IPS-20b (cell line): ENCODE measurements at regions not wholly inside any gene's neighbourhood (a gene's known extent, or its start where the extent isn't known, plus 50 kb on each side); places are given as distances from the start of the nearest gene placed in this dataset.

Experiments used
- H3K27ac ChIP-seq: one replicate; pipeline ENCODE4 v1.5.1; 2013; ENCODE audit warnings: low read length
- H3K27me3 ChIP-seq: 2 replicates; pipeline ENCODE4 v1.6.1; 2013; ENCODE audit warnings: mild to moderate bottlenecking, low read length, inconsistent platforms; ENCODE audit not compliant: insufficient read depth
- H3K36me3 ChIP-seq: 2 replicates; pipeline ENCODE4 v1.6.1; 2013; ENCODE audit warnings: low read depth, mild to moderate bottlenecking, inconsistent platforms, low read length, moderate library complexity; ENCODE audit not compliant: insufficient read depth
- H3K4me1 ChIP-seq: 2 replicates; pipeline ENCODE4 v1.6.1; 2013; ENCODE audit warnings: mild to moderate bottlenecking, control low read depth, inconsistent platforms, low read length, moderate library complexity; ENCODE audit not compliant: insufficient read depth
- H3K4me3 ChIP-seq: 2 replicates; pipeline ENCODE4 v1.5.1; 2013; ENCODE audit warnings: mild to moderate bottlenecking, low read length, inconsistent platforms
- H3K9ac ChIP-seq: 2 replicates; pipeline ENCODE4 v1.6.1; 2013; ENCODE audit warnings: low read depth, mild to moderate bottlenecking, inconsistent platforms, low read length, moderate library complexity
- H3K9me3 ChIP-seq: 2 replicates; pipeline ENCODE4 v1.6.1; 2013; ENCODE audit warnings: mild to moderate bottlenecking, low read depth, low read length, inconsistent platforms; ENCODE audit not compliant: insufficient read depth

GRCh38 chr10:2929480-2930258 is 137.7 kb upstream of the PFKP start:
- no peak overlapping the region for H3K27ac ChIP-seq
- no peaks in the 10 kb centered on the region for H3K36me3 ChIP-seq
- peak overlapping the region; percentile 19; the same call in 1 of the 2 replicates for H3K9ac ChIP-seq
- H3K27me3 ChIP-seq = no peaks in the 10 kb centered on the region
- no peaks in the 10 kb centered on the region for H3K9me3 ChIP-seq
- H3K4me3 ChIP-seq = no peak overlapping the region
- H3K4me1 ChIP-seq = peaks cover 21% of the 10 kb centered on the region

- H3K27ac ChIP-seq = no peak overlapping the region
- no peaks in the 10 kb centered on the region for H3K27me3 ChIP-seq
- H3K9me3 ChIP-seq = no peaks in the 10 kb centered on the region
- peaks cover 16% of the 10 kb centered on the region for H3K4me1 ChIP-seq
- H3K4me3 ChIP-seq = no peak overlapping the region
- no peaks in the 10 kb centered on the region for H3K36me3 ChIP-seq
- H3K9ac ChIP-seq = no peak overlapping the region
These were observed 139.1 kb upstream of the PFKP start for GRCh38 chr10:2927958-2928840.

GRCh38 chr10:2926918-2927660 is 140.3 kb upstream of the PFKP start:
- no peak overlapping the region for H3K27ac ChIP-seq
- peaks cover 16% of the 10 kb centered on the region for H3K4me1 ChIP-seq
- no peaks in the 10 kb centered on the region for H3K36me3 ChIP-seq
- H3K9ac ChIP-seq = no peak overlapping the region
- H3K9me3 ChIP-seq = no peaks in the 10 kb centered on the region
- H3K4me3 ChIP-seq = no peak overlapping the region
- no peaks in the 10 kb centered on the region for H3K27me3 ChIP-seq

GRCh38 chr10:2925631-2926030 is 141.7 kb upstream of the PFKP start:
- H3K4me1 ChIP-seq = peaks cover 16% of the 10 kb centered on the region
- H3K9me3 ChIP-seq = no peaks in the 10 kb centered on the region
- H3K27ac ChIP-seq = no peak overlapping the region
- no peak overlapping the region for H3K9ac ChIP-seq
- no peaks in the 10 kb centered on the region for H3K36me3 ChIP-seq
- no peak overlapping the region for H3K4me3 ChIP-seq
- H3K27me3 ChIP-seq = no peaks in the 10 kb centered on the region

GRCh38 chr10:2924431-2924830 is 142.9 kb upstream of the PFKP start:
- Histone ChIP-seq H3K36me3 (no peaks in the 10 kb centered on the region), H3K4me3 (no peak overlapping the region), H3K9ac (no peak overlapping the region), H3K9me3 (no peaks in the 10 kb centered on the region), H3K4me1 (peaks cover 11% of the 10 kb centered on the region), H3K27ac (no peak overlapping the region), H3K27me3 (no peaks in the 10 kb centered on the region)

GRCh38 chr10:2921956-2922680 is 145.2 kb upstream of the PFKP start:
- no peak overlapping the region for H3K27ac ChIP-seq
- no peak overlapping the region for H3K9ac ChIP-seq
- H3K27me3 ChIP-seq = no peaks in the 10 kb centered on the region
- peaks cover 8% of the 10 kb centered on the region; the same call in 1 of the 2 replicates for H3K4me1 ChIP-seq
- H3K4me3 ChIP-seq = no peak overlapping the region
- H3K36me3 ChIP-seq = no peaks in the 10 kb centered on the region
- H3K9me3 ChIP-seq = no peaks in the 10 kb centered on the region

GRCh38 chr10:2920637-2921036 is 146.7 kb upstream of the PFKP start:
- H3K4me1 ChIP-seq = peaks cover 8% of the 10 kb centered on the region; the same call in 1 of the 2 replicates
- H3K36me3 ChIP-seq = no peaks in the 10 kb centered on the region
- no peaks in the 10 kb centered on the region for H3K9me3 ChIP-seq
- H3K27me3 ChIP-seq = no peaks in the 10 kb centered on the region
- H3K9ac ChIP-seq = no peak overlapping the region
- no peak overlapping the region for H3K4me3 ChIP-seq
- no peak overlapping the region for H3K27ac ChIP-seq

GRCh38 chr10:2920168-2920567 is 147.2 kb upstream of the PFKP start:
- no peaks in the 10 kb centered on the region for H3K27me3 ChIP-seq
- no peak overlapping the region for H3K9ac ChIP-seq
- H3K4me3 ChIP-seq = no peak overlapping the region
- no peaks in the 10 kb centered on the region for H3K36me3 ChIP-seq
- H3K9me3 ChIP-seq = no peaks in the 10 kb centered on the region
- no peak overlapping the region for H3K27ac ChIP-seq
- peaks cover 8% of the 10 kb centered on the region; the same call in 1 of the 2 replicates for H3K4me1 ChIP-seq

GRCh38 chr10:2919016-2919415 is 148.3 kb upstream of the PFKP start:
- peaks cover 8% of the 10 kb centered on the region; the same call in 1 of the 2 replicates for H3K4me1 ChIP-seq
- H3K27ac ChIP-seq = no peak overlapping the region
- H3K36me3 ChIP-seq = no peaks in the 10 kb centered on the region
- H3K9ac ChIP-seq = no peak overlapping the region
- H3K9me3 ChIP-seq = no peaks in the 10 kb centered on the region
- no peak overlapping the region for H3K4me3 ChIP-seq
- H3K27me3 ChIP-seq = no peaks in the 10 kb centered on the region

GRCh38 chr10:2918489-2918888 is 148.9 kb upstream of the PFKP start:
- H3K9me3 ChIP-seq = no peaks in the 10 kb centered on the region
- no peaks in the 10 kb centered on the region for H3K27me3 ChIP-seq
- H3K4me3 ChIP-seq = no peak overlapping the region
- H3K4me1 ChIP-seq = peaks cover 8% of the 10 kb centered on the region; the same call in 1 of the 2 replicates
- no peak overlapping the region for H3K27ac ChIP-seq
- no peak overlapping the region for H3K9ac ChIP-seq
- no peaks in the 10 kb centered on the region for H3K36me3 ChIP-seq

- Histone ChIP-seq H3K9me3 (no peaks in the 10 kb centered on the region), H3K36me3 (no peaks in the 10 kb centered on the region), H3K4me1 (peaks cover 8% of the 10 kb centered on the region; the same call in 1 of the 2 replicates), H3K4me3 (no peak overlapping the region), H3K9ac (no peak overlapping the region), H3K27ac (no peak overlapping the region), H3K27me3 (no peaks in the 10 kb centered on the region)
These were observed 149.4 kb upstream of the PFKP start for GRCh38 chr10:2917926-2918325.
